ENCODE measurements at regions not wholly inside any gene's neighbourhood (a gene's known extent, or its start where the extent isn't known, plus 50 kb on each side); places are given as distances from the start of the nearest gene placed in this dataset.

- TF ChIP-seq PBX3 (IDR thresholded peaks at IDR 0.05) (peak; percentile 74), IRF3 (IDR thresholded peaks at IDR 0.05; ENCODE audit: low read depth, low read length) (no peak), GATA2 (CRISPR knock-in tag; IDR thresholded peaks at IDR 0.05) (no peak), EP300 (IDR thresholded peaks at IDR 0.05; ENCODE audit: borderline replicate concordance in 1 of 2, low read depth in 1 of 2, low read length in 1 of 2) (peak in 1 of 2 experiments; percentile 91; a peak in 2 of 4 replicates), JUND (IDR thresholded peaks at IDR 0.05) (peak; percentile 57; the same call in 1 of the 2 replicates), TAF1 (IDR thresholded peaks at IDR 0.05; ENCODE audit: borderline replicate concordance, low read depth, low read length) (no peak), RCOR1 (IDR thresholded peaks at IDR 0.05; ENCODE audit: low read length) (no peak), NRF1 (IDR thresholded peaks at IDR 0.05; ENCODE audit: low read depth, low read length) (no peak), FOSL2 (IDR thresholded peaks at IDR 0.05; ENCODE audit: borderline replicate concordance, low read depth) (peak; percentile 40; the same call in 1 of the 2 replicates), ELF1 (IDR thresholded peaks at IDR 0.05) (no peak), GABPA (IDR thresholded peaks at IDR 0.05; ENCODE audit: low read depth) (no peak), MEF2A (IDR thresholded peaks at IDR 0.05; ENCODE audit: borderline replicate concordance, low read depth) (peak; percentile 57; the same call in 1 of the 2 replicates), FOXJ3 (CRISPR knock-in tag; IDR thresholded peaks at IDR 0.05) (no peak), TCF12 (IDR thresholded peaks at IDR 0.05) (peak; percentile 97), MXI1 (IDR thresholded peaks at IDR 0.05; ENCODE audit: low read depth, low read length) (no peak), MAX (IDR thresholded peaks at IDR 0.05; ENCODE audit: low read depth) (peak; percentile 91), USF2 (IDR thresholded peaks at IDR 0.05; ENCODE audit: borderline replicate concordance, low read depth, low read length) (no peak), POLR2AphosphoS5 (IDR thresholded peaks at IDR 0.05; ENCODE audit: low read depth, low read length) (no peak; the same call in 1 of the 2 replicates), NFIC (IDR thresholded peaks at IDR 0.05; ENCODE audit: borderline replicate concordance) (peak; percentile 50; the same call in 1 of the 2 replicates), TEAD4 (IDR thresholded peaks at IDR 0.05; ENCODE audit: borderline replicate concordance, insufficient read depth) (peak; percentile 75; the same call in 1 of the 2 replicates), SIN3A (IDR thresholded peaks at IDR 0.05; ENCODE audit: borderline replicate concordance, low read depth, low read length) (no peak), EZH2phosphoT487 (IDR thresholded peaks at IDR 0.05; ENCODE audit: borderline replicate concordance, low read depth) (no peak), RFX5 (IDR thresholded peaks at IDR 0.05; ENCODE audit: low read length) (no peak)
- TF ChIP-seq, protein P1, sequence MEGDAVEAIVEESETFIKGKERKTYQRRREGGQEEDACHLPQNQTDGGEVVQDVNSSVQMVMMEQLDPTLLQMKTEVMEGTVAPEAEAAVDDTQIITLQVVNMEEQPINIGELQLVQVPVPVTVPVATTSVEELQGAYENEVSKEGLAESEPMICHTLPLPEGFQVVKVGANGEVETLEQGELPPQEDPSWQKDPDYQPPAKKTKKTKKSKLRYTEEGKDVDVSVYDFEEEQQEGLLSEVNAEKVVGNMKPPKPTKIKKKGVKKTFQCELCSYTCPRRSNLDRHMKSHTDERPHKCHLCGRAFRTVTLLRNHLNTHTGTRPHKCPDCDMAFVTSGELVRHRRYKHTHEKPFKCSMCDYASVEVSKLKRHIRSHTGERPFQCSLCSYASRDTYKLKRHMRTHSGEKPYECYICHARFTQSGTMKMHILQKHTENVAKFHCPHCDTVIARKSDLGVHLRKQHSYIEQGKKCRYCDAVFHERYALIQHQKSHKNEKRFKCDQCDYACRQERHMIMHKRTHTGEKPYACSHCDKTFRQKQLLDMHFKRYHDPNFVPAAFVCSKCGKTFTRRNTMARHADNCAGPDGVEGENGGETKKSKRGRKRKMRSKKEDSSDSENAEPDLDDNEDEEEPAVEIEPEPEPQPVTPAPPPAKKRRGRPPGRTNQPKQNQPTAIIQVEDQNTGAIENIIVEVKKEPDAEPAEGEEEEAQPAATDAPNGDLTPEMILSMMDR (IDR thresholded peaks at IDR 0.05), result no peak
Observed at GRCh38 chr15:39304201-39304841, 276.6 kb upstream of the THBS1 start (continued).

Measured in SK-N-SH (cell line).